B cell (primary cell): ENCODE measurements at regions not wholly inside any gene's neighbourhood (a gene's known extent, or its start where the extent isn't known, plus 50 kb on each side); places are given as distances from the start of the nearest gene placed in this dataset.

Experiments used
- ATAC-seq: fragments of 200-7000 bp; cut with Tn5 transposase; one replicate; pipeline ENCODE4 v1.10.0; 2021; ENCODE audit warnings: low read depth, mild to moderate bottlenecking, moderate number of reproducible peaks, moderate library complexity
- CTCF ChIA-PET: fragments of 350-600 bp; sonication (Branson Sonifier 250); formaldehyde crosslinking; loops from one replicate; lab custom pipeline; 2021; ENCODE audit warnings: antibody characterized with exemption, inconsistent platforms; lab: Charles Lee
- POLR2A ChIA-PET: fragments of 350-600 bp; sonication (Branson Sonifier 250); formaldehyde crosslinking; loops from one replicate; lab custom pipeline; 2021; ENCODE audit warnings: antibody characterized with exemption; lab: Charles Lee
- DNase-seq: peaks from one replicate; pipeline ENCODE4 v3.0.0; 2013
- H2AFZ ChIP-seq: 2 replicates; pipeline ENCODE4 v1.6.1; 2012; ENCODE audit warnings: mild to moderate bottlenecking, low read depth, low read length; ENCODE audit not compliant: insufficient read depth, poor library complexity, severe bottlenecking
- H3K27ac ChIP-seq, 2 donors: 1 replicate in 1 of 2; 2 replicates in 1 of 2; pipeline ENCODE4 v1.5.1; 2012 to 2013; ENCODE audit warnings: low read length in 2 of 2, mild to moderate bottlenecking in 2 of 2, moderate library complexity in 1 of 2
- H3K27me3 ChIP-seq, 4 experiments: fragments of 200-600 bp in 1 of 4; sonication (generic) in 1 of 4; replicated peaks in 1 of 4; 1 replicate in 2 of 4; 2 replicates in 2 of 4; pipeline versions ENCODE4 v1.6.1 to v1.7.0; 2013 to 2016; ENCODE audit warnings: low read length in 3 of 4, mild to moderate bottlenecking in 2 of 4, mixed read lengths in 1 of 4, moderate library complexity in 1 of 4; ENCODE audit not compliant: insufficient read depth in 4 of 4, control insufficient read depth in 3 of 4; ENCODE audit errors: control extremely low read depth in 1 of 4
- H3K36me3 ChIP-seq, 2 experiments: replicated peaks in 1 of 2; 1 replicate in 1 of 2; 2 replicates in 1 of 2; pipeline versions ENCODE4 v1.6.1 to v1.7.1; 2013; ENCODE audit warnings: low read length in 1 of 2; ENCODE audit not compliant: insufficient read depth in 2 of 2, control insufficient read depth in 1 of 2; ENCODE audit errors: control extremely low read depth in 1 of 2, extremely low read depth in 1 of 2
- H3K4me1 ChIP-seq, 2 donors: fragments of 200-600 bp in 1 of 2; sonication (generic) in 1 of 2; 1 replicate in 1 of 2; 2 replicates in 1 of 2; pipeline versions ENCODE4 v1.5.1 to v1.6.1; 2013 to 2017; ENCODE audit warnings: low read length in 2 of 2; ENCODE audit not compliant: control insufficient read depth in 2 of 2, insufficient read depth in 2 of 2
- H3K4me2 ChIP-seq: replicated peaks from 2 replicates; pipeline ENCODE3; 2012; ENCODE audit warnings: mild to moderate bottlenecking, low read depth, low read length; ENCODE audit not compliant: poor library complexity, severe bottlenecking
- H3K4me3 ChIP-seq, 5 experiments: fragments of 200-600 bp in 1 of 5; sonication (generic) in 1 of 5; 1 replicate in 3 of 5; 2 replicates in 2 of 5; pipeline versions ENCODE4 v1.5.1 to v1.7.0; 2011 to 2016; ENCODE audit warnings: low read length in 4 of 5, mild to moderate bottlenecking in 4 of 5, low read depth in 2 of 5, control low read depth in 1 of 5, moderate library complexity in 1 of 5; ENCODE audit not compliant: insufficient read depth in 1 of 5; ENCODE audit errors: control extremely low read depth in 1 of 5, extremely low read depth in 1 of 5
- H3K79me2 ChIP-seq: fragments of 200-600 bp; sonication (generic); one replicate; pipeline ENCODE4 v1.6.0; 2016; ENCODE audit warnings: low read length; ENCODE audit not compliant: control insufficient read depth, insufficient read depth
- H3K9ac ChIP-seq: fragments of 200-600 bp; sonication (generic); 2 replicates; pipeline ENCODE4 v1.6.1; 2017; ENCODE audit warnings: mild to moderate bottlenecking, low read length, moderate library complexity
- H3K9me3 ChIP-seq, 3 donors: one replicate each; pipeline versions ENCODE4 v1.6.1 to v1.7.1; 2013; ENCODE audit warnings: low read length in 2 of 3; ENCODE audit not compliant: control insufficient read depth in 2 of 3, insufficient read depth in 1 of 3; ENCODE audit errors: control extremely low read depth in 1 of 3
- H4K20me1 ChIP-seq: 2 replicates; pipeline ENCODE4 v1.6.0; 2012; ENCODE audit warnings: mild to moderate bottlenecking, low read length; ENCODE audit not compliant: insufficient read depth, control insufficient read depth, poor library complexity, severe bottlenecking
- H3K27ac Mint-ChIP-seq: one replicate; pipeline ENCODE4 v1.8.0; 2021; ENCODE audit warnings: mixed read lengths
- H3K27me3 Mint-ChIP-seq: one replicate; pipeline ENCODE4 v1.8.0; 2021; ENCODE audit warnings: mixed read lengths
- H3K4me1 Mint-ChIP-seq: one replicate; pipeline ENCODE4 v1.8.0; 2021; ENCODE audit warnings: mixed read lengths
- H3K4me3 Mint-ChIP-seq: one replicate; pipeline ENCODE4 v1.8.0; 2021; ENCODE audit warnings: mixed read lengths
- H3K9me3 Mint-ChIP-seq: one replicate; pipeline ENCODE4 v1.8.0; 2022; ENCODE audit warnings: mixed read lengths; ENCODE audit not compliant: insufficient read depth
- EZH2 ChIP-seq: IDR thresholded peaks from 2 replicates; pipeline ENCODE4 v1.6.1; 2012; ENCODE audit warnings: borderline replicate concordance, low read depth, mild to moderate bottlenecking, moderate library complexity, low read length; ENCODE audit not compliant: insufficient read depth, poor library complexity, severe bottlenecking
- WGBS: methylation state at CpG from one replicate; pipeline ENCODE4 v1.1.5; 2013; ENCODE audit warnings: missing lambda C conversion rate; ENCODE audit not compliant: insufficient coverage; 5-methylcytosine and 5-hydroxymethylcytosine counted together
- intact Hi-C: fragments of 100-400 bp; cut with micrococcal nuclease; formaldehyde crosslinking; loops from one replicate; pipeline ENCODE4 v1.10.0; 2022
- TF ChIP-seq, protein P1 (sequence below): fragments of 200-600 bp; IDR thresholded peaks from one replicate; pipeline ENCODE4 v1.8.0; 2022; ENCODE audit warnings: antibody characterized with exemption, mild to moderate bottlenecking

GRCh38 chr7:137094-137891 is 55.1 kb upstream of the FAM20C start:
- ChIA-PET CTCF (no interaction called here), POLR2A (no interaction called here)
- Mint-ChIP-seq H3K4me1 (no peaks in the 10 kb centered on the region), H3K9me3 (no peaks in the 10 kb centered on the region), H3K27me3 (peaks cover 9% of the 10 kb centered on the region), H3K4me3 (no peak overlapping the region), H3K27ac (no peak overlapping the region)
- no peaks in the 10 kb centered on the region for H3K36me3 ChIP-seq
- H3K9ac ChIP-seq, result no peak overlapping the region
- 77% methylated on average over 6 of the region's 14 CpGs for WGBS
- H3K4me3 ChIP-seq, result no peak overlapping the region
- TF ChIP-seq, protein P1, sequence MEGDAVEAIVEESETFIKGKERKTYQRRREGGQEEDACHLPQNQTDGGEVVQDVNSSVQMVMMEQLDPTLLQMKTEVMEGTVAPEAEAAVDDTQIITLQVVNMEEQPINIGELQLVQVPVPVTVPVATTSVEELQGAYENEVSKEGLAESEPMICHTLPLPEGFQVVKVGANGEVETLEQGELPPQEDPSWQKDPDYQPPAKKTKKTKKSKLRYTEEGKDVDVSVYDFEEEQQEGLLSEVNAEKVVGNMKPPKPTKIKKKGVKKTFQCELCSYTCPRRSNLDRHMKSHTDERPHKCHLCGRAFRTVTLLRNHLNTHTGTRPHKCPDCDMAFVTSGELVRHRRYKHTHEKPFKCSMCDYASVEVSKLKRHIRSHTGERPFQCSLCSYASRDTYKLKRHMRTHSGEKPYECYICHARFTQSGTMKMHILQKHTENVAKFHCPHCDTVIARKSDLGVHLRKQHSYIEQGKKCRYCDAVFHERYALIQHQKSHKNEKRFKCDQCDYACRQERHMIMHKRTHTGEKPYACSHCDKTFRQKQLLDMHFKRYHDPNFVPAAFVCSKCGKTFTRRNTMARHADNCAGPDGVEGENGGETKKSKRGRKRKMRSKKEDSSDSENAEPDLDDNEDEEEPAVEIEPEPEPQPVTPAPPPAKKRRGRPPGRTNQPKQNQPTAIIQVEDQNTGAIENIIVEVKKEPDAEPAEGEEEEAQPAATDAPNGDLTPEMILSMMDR, result no peak
- TF ChIP-seq EZH2, result no peak
- DNase-seq (no peak), ATAC-seq (no peak)
- no peak overlapping the region for H2AFZ ChIP-seq
- no peak overlapping the region for H3K4me2 ChIP-seq
- no peaks in the 10 kb centered on the region for H3K79me2 ChIP-seq
- no peak overlapping the region for H3K27ac ChIP-seq
- no peaks in the 10 kb centered on the region for H4K20me1 ChIP-seq
- intact Hi-C loops, result no loop called here
- H3K4me1 ChIP-seq, result no peaks in the 10 kb centered on the region
- H3K9me3 ChIP-seq, result no peaks in the 10 kb centered on the region
- peaks cover 0 to 2% (median 0%) of the 10 kb centered on the region in 4 experiments for H3K27me3 ChIP-seq

GRCh38 chr7:139131-139530 is 53.2 kb upstream of the FAM20C start:
- H3K27me3 Mint-ChIP-seq, result peaks cover 5% of the 10 kb centered on the region
- Histone ChIP-seq H3K9ac (no peak overlapping the region), H3K79me2 (no peaks in the 10 kb centered on the region), H3K27ac (no peak overlapping the region), H3K4me1 (peaks cover 6 to 7% of the 10 kb centered on the region in 2 donors), H3K4me2 (no peak overlapping the region), H3K9me3 (peaks cover 0 to 5% (median 0%) of the 10 kb centered on the region in 3 donors), H3K36me3 (no peaks in the 10 kb centered on the region), H2AFZ (no peak overlapping the region), H3K4me3 (no peak overlapping the region), H4K20me1 (no peaks in the 10 kb centered on the region), H3K27me3 (peaks cover 0 to 2% (median 0%) of the 10 kb centered on the region in 4 experiments)
- intact Hi-C loops, result no loop called here
- no peak for TF ChIP-seq EZH2
- TF ChIP-seq, protein P1, result no peak
- H3K4me1 Mint-ChIP-seq, result peaks cover 6% of the 10 kb centered on the region
- H3K4me3 Mint-ChIP-seq, result no peak overlapping the region
- no peak for DNase-seq
- ATAC-seq, result no peak
- CTCF ChIA-PET, result no interaction called here
- WGBS, result 81% methylated on average over 4 of the region's 6 CpGs
- no peaks in the 10 kb centered on the region for H3K9me3 Mint-ChIP-seq
- no peak overlapping the region for H3K27ac Mint-ChIP-seq
- POLR2A ChIA-PET, result no interaction called here
